CD14-positive monocyte (primary cell): ENCODE measurements at regions not wholly inside any gene's neighbourhood (a gene's known extent, or its start where the extent isn't known, plus 50 kb on each side); places are given as distances from the start of the nearest gene placed in this dataset.
A peak's percentile ranks its signal among the peaks of the same experiment; 100 is the strongest.

Source experiments
- DNase-seq, 3 donors: peaks; one replicate each; pipeline ENCODE4 v3.0.0-alpha.2; 2011 to 2022
- H2AFZ ChIP-seq: 2 replicates; pipeline ENCODE4 v1.6.0; 2012; ENCODE audit warnings: mild to moderate bottlenecking, low read depth, low read length, inconsistent platforms; ENCODE audit not compliant: insufficient read depth, poor library complexity, severe bottlenecking
- H3K27ac ChIP-seq, 2 donors: 1 replicate in 1 of 2; 2 replicates in 1 of 2; pipeline ENCODE4 v1.5.1; 2012 to 2013; ENCODE audit warnings: low read length in 2 of 2, control low read depth in 1 of 2, inconsistent platforms in 1 of 2, low read depth in 1 of 2, mild to moderate bottlenecking in 1 of 2
- H3K27me3 ChIP-seq, 2 donors: one replicate each; pipeline versions ENCODE4 v1.6.0 to v1.6.1; 2011 to 2013; ENCODE audit warnings: low read length in 2 of 2; ENCODE audit not compliant: control insufficient read depth in 2 of 2, insufficient read depth in 2 of 2
- H3K36me3 ChIP-seq, 2 donors: replicated peaks in 1 of 2; 1 replicate in 1 of 2; 2 replicates in 1 of 2; pipeline versions ENCODE4 v1.5.1 to v1.6.1; 2012 to 2013; ENCODE audit warnings: low read length in 2 of 2, control low read depth in 1 of 2, inconsistent platforms in 1 of 2, mild to moderate bottlenecking in 1 of 2; ENCODE audit not compliant: insufficient read depth in 2 of 2, control insufficient read depth in 1 of 2
- H3K4me1 ChIP-seq, 2 donors: 1 replicate in 1 of 2; 2 replicates in 1 of 2; pipeline versions ENCODE4 v1.5.1 to v1.6.1; 2012 to 2013; ENCODE audit warnings: low read length in 2 of 2, control low read depth in 1 of 2, inconsistent platforms in 1 of 2, mild to moderate bottlenecking in 1 of 2, moderate library complexity in 1 of 2; ENCODE audit not compliant: insufficient read depth in 2 of 2, control insufficient read depth in 1 of 2
- H3K4me2 ChIP-seq: replicated peaks from 2 replicates; pipeline ENCODE3; 2012; ENCODE audit warnings: low read length, moderate library complexity, mild to moderate bottlenecking; ENCODE audit not compliant: poor library complexity, severe bottlenecking; ENCODE audit errors: extremely low read depth
- H3K4me3 ChIP-seq, 3 experiments: fragments of 200-600 bp in 1 of 3; sonication (generic) in 1 of 3; replicated peaks in 1 of 3; 1 replicate in 2 of 3; 2 replicates in 1 of 3; pipeline ENCODE4 v1.5.1; 2011 to 2013; ENCODE audit warnings: low read length in 3 of 3, mild to moderate bottlenecking in 3 of 3, control low read depth in 2 of 3, low read depth in 2 of 3, inconsistent platforms in 1 of 3, moderate library complexity in 1 of 3
- H3K79me2 ChIP-seq: 2 replicates; pipeline ENCODE4 v1.6.0; 2012; ENCODE audit warnings: mild to moderate bottlenecking, control low read depth, inconsistent platforms, low read length, moderate library complexity; ENCODE audit not compliant: insufficient read depth
- H3K9ac ChIP-seq: 2 replicates; pipeline ENCODE4 v1.6.0; 2017; ENCODE audit warnings: low read length, mild to moderate bottlenecking; ENCODE audit not compliant: insufficient read depth, poor library complexity, severe bottlenecking
- H3K9me3 ChIP-seq, 2 donors: replicated peaks in 1 of 2; 1 replicate in 1 of 2; 2 replicates in 1 of 2; pipeline versions ENCODE4 v1.5.1 to v1.6.1; 2012 to 2013; ENCODE audit warnings: low read length in 2 of 2, control low read depth in 1 of 2; ENCODE audit not compliant: control insufficient read depth in 1 of 2, insufficient read depth in 1 of 2
- H4K20me1 ChIP-seq: 2 replicates; pipeline ENCODE4 v1.6.0; 2012; ENCODE audit warnings: mild to moderate bottlenecking, low read length, control low read depth, moderate library complexity; ENCODE audit not compliant: insufficient read depth
- H3K27ac Mint-ChIP-seq, 7 donors: one replicate each; pipeline ENCODE4 v1.8.0; 2020; ENCODE audit warnings: mild to moderate bottlenecking in 7 of 7, mixed read lengths in 7 of 7, moderate library complexity in 6 of 7, inconsistent platforms in 2 of 7
- H3K27me3 Mint-ChIP-seq, 3 donors: one replicate each; pipeline ENCODE4 v1.8.0; 2021 to 2022; ENCODE audit warnings: low read depth in 3 of 3, mild to moderate bottlenecking in 3 of 3, mixed read lengths in 3 of 3, moderate library complexity in 3 of 3, inconsistent platforms in 1 of 3
- H3K36me3 Mint-ChIP-seq, 2 donors: one replicate each; pipeline ENCODE4 v1.8.0; 2020; ENCODE audit warnings: mixed read lengths in 2 of 2, inconsistent platforms in 1 of 2, mild to moderate bottlenecking in 1 of 2
- H3K4me1 Mint-ChIP-seq: one replicate; pipeline ENCODE4 v1.8.0; 2020; ENCODE audit warnings: mild to moderate bottlenecking, mixed read lengths
- H3K4me3 Mint-ChIP-seq, 2 donors: one replicate each; pipeline ENCODE4 v1.8.0; 2020; ENCODE audit warnings: mild to moderate bottlenecking in 2 of 2, mixed read lengths in 2 of 2, moderate library complexity in 1 of 2
- H3K9me3 Mint-ChIP-seq, 7 donors: one replicate each; pipeline ENCODE4 v1.8.0; 2020 to 2022; ENCODE audit warnings: mixed read lengths in 7 of 7, mild to moderate bottlenecking in 6 of 7, moderate library complexity in 6 of 7, inconsistent platforms in 2 of 7
- WGBS: methylation state at CpG from one replicate; pipeline ENCODE4 v1.1.5; 2013; ENCODE audit warnings: missing lambda C conversion rate; ENCODE audit not compliant: insufficient coverage; 5-methylcytosine and 5-hydroxymethylcytosine counted together
- intact Hi-C, 2 donors: fragments of 100-400 bp; cut with micrococcal nuclease; formaldehyde crosslinking; loops; one replicate each; pipeline versions ENCODE4 v1.15.0 to v1.15.1; 2023
- TF ChIP-seq, protein P1 (sequence below): fragments of 200-600 bp; IDR thresholded peaks from one replicate; pipeline ENCODE4 v1.8.0; 2022; ENCODE audit warnings: antibody characterized with exemption, mild to moderate bottlenecking

DNA sequence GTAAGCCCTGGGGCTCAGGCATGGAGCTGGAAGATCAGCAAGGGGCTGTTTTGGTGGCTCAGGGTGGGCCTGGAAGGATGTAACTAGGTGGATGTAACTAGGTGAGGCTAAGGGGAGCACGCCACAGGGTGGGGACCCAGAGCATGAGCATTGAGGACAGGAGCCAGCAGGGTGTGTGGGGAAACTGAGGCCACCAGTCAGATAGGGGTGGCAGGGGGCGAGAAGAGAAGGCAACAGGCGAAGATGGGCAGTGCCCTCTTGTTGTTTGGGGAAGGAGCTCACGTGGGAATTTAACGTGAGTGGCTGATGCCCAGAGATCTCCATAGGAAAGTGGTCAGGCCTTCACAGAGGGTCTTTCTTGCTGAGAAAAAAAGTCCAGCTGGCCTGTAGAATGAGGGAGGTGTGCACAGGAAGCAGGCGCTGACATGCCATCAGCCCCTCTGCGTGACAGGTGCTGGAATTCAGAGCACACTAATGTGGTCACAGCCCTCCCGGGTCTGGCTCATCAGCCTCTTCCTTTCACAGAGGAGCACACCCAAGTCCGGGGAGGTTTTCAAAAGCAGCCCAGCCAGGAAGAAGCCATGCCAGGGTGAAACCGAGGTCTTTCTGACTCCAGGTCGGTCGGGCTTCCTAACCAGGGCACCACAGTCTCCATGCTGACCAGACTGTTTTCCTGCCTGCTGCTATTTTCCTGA lies 54.6 kb upstream of the PAX6 start:
- intact Hi-C loops, result no loop called here
- Histone ChIP-seq H3K27me3 (peaks cover 0 to under 1% of the 10 kb centered on the region in 2 donors), H3K4me2 (no peak overlapping the region), H3K9me3 (no peaks in the 10 kb centered on the region), H3K79me2 (no peaks in the 10 kb centered on the region), H4K20me1 (no peaks in the 10 kb centered on the region), H2AFZ (no peak overlapping the region), H3K9ac (no peak overlapping the region), H3K27ac (no peak overlapping the region), H3K36me3 (no peaks in the 10 kb centered on the region), H3K4me3 (no peak overlapping the region), H3K4me1 (no peaks in the 10 kb centered on the region)
- TF ChIP-seq, protein P1, sequence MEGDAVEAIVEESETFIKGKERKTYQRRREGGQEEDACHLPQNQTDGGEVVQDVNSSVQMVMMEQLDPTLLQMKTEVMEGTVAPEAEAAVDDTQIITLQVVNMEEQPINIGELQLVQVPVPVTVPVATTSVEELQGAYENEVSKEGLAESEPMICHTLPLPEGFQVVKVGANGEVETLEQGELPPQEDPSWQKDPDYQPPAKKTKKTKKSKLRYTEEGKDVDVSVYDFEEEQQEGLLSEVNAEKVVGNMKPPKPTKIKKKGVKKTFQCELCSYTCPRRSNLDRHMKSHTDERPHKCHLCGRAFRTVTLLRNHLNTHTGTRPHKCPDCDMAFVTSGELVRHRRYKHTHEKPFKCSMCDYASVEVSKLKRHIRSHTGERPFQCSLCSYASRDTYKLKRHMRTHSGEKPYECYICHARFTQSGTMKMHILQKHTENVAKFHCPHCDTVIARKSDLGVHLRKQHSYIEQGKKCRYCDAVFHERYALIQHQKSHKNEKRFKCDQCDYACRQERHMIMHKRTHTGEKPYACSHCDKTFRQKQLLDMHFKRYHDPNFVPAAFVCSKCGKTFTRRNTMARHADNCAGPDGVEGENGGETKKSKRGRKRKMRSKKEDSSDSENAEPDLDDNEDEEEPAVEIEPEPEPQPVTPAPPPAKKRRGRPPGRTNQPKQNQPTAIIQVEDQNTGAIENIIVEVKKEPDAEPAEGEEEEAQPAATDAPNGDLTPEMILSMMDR, result no peak
- H3K4me3 Mint-ChIP-seq, result no peak overlapping the region
- H3K27me3 Mint-ChIP-seq, result peaks cover 12 to 20% (median 13%) of the 10 kb centered on the region in 3 donors
- 76% methylated on average over 9 of the region's 12 CpGs for WGBS
- peaks cover 0 to 10% (median 2%) of the 10 kb centered on the region in 7 donors for H3K9me3 Mint-ChIP-seq
- DNase-seq, result no peak
- H3K36me3 Mint-ChIP-seq, result no peaks in the 10 kb centered on the region
- no peaks in the 10 kb centered on the region for H3K4me1 Mint-ChIP-seq
- no peak overlapping the region for H3K27ac Mint-ChIP-seq

DNA sequence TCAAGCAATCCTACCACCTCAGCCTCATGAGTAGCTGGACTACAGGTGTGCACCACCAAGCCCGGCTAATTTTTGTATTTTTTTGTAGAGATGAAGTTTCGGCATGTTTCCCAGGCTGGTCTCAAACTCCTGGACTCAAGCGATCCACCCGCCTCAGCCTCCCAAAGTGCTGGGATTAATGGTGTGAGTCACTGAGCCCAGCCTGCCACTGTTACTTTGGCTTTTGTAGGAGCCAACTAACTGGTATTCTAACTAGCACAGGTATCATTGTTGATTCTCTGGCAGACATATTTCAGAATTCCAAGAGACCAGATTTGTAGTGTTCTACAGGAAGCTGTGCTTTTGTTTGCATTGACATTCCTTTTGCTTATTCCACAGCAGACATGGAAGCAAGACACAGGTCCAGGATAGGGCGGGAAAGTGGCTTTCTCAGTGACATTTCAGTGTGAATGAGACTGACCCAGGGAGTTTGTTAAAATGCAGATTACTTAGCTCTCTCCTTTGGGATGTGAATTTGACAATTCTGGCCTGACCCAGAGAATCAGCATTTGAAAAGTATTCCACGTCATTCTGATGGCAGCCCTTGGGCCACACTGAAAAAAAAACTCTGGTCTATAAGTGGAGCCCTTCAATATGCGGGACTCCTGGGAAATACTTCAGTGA lies 52.2 kb upstream of the PAX6 start:
- TF ChIP-seq, protein P1, result no peak
- no peaks in the 10 kb centered on the region for H3K36me3 Mint-ChIP-seq
- Histone ChIP-seq H3K36me3 (no peaks in the 10 kb centered on the region), H2AFZ (no peak overlapping the region), H3K27me3 (no peaks in the 10 kb centered on the region), H3K9ac (no peak overlapping the region), H3K4me3 (no peak overlapping the region), H4K20me1 (no peaks in the 10 kb centered on the region), H3K4me1 (no peaks in the 10 kb centered on the region), H3K9me3 (no peaks in the 10 kb centered on the region), H3K79me2 (no peaks in the 10 kb centered on the region), H3K4me2 (no peak overlapping the region), H3K27ac (no peak overlapping the region)
- intact Hi-C loops, result no loop called here
- peak overlapping the region in 1 of 2 donors; percentile 3 for H3K4me3 Mint-ChIP-seq
- DNase-seq, result no peak
- H3K9me3 Mint-ChIP-seq, result peaks cover 0 to 18% (median 6%) of the 10 kb centered on the region in 7 donors
- peaks cover 8 to 12% (median 11%) of the 10 kb centered on the region in 3 donors for H3K27me3 Mint-ChIP-seq
- no peak overlapping the region for H3K27ac Mint-ChIP-seq
- H3K4me1 Mint-ChIP-seq, result no peaks in the 10 kb centered on the region
- 72% methylated on average over 3 of the region's 7 CpGs for WGBS
